DND-41 (cell line): ENCODE measurements at regions not wholly inside any gene's neighbourhood (a gene's known extent, or its start where the extent isn't known, plus 50 kb on each side); places are given as distances from the start of the nearest gene placed in this dataset.
"Not testable (repeated sequence)": the region's sequence is repeated elsewhere in the genome, so short reads cannot be mapped to it uniquely, and the experiment has no call there.

Experiments used
- ATAC-seq: fragments of 200-7000 bp; cut with Tn5 transposase; 3 replicates; pipeline ENCODE4 v1.9.1; 2021; ENCODE audit warnings: low read depth; ENCODE audit not compliant: insufficient read depth
- DNase-seq: peaks from one replicate; pipeline ENCODE4 v3.0.0-alpha.2; 2020
- H2AFZ ChIP-seq: 2 replicates; pipeline ENCODE4 v1.6.0; 2012; ENCODE audit warnings: low read depth, low read length
- H3K27ac ChIP-seq: 2 replicates; pipeline ENCODE4 v1.5.1; 2012; ENCODE audit warnings: low read length, inconsistent platforms
- H3K27me3 ChIP-seq: fragments of 200-600 bp; sonication (generic); 2 replicates; pipeline ENCODE4 v1.6.0; 2012; ENCODE audit warnings: low read length, mild to moderate bottlenecking, inconsistent platforms; ENCODE audit not compliant: insufficient read depth, poor library complexity
- H3K36me3 ChIP-seq: 2 replicates; pipeline ENCODE4 v1.5.1; 2012; ENCODE audit warnings: low read length, inconsistent platforms; ENCODE audit not compliant: insufficient read depth
- H3K4me1 ChIP-seq: 2 replicates; pipeline ENCODE4 v1.5.1; 2012; ENCODE audit warnings: mild to moderate bottlenecking, low read length; ENCODE audit not compliant: insufficient read depth
- H3K4me2 ChIP-seq: 2 replicates; pipeline ENCODE4 v1.6.0; 2012; ENCODE audit warnings: mild to moderate bottlenecking, moderate library complexity, low read length, inconsistent platforms; ENCODE audit not compliant: insufficient read depth
- H3K4me3 ChIP-seq, 2 experiments: fragments of 200-600 bp in 1 of 2; shearing (Covaris generic) in 1 of 2; 2 replicates each; pipeline ENCODE4 v1.5.1; 2012 to 2016; ENCODE audit warnings: inconsistent platforms in 2 of 2, low read length in 2 of 2, mild to moderate bottlenecking in 2 of 2, low read depth in 1 of 2, moderate library complexity in 1 of 2
- H3K79me2 ChIP-seq: 2 replicates; pipeline ENCODE4 v1.6.0; 2012; ENCODE audit warnings: low read length, inconsistent platforms; ENCODE audit not compliant: insufficient read depth
- H3K9ac ChIP-seq: 2 replicates; pipeline ENCODE4 v1.6.0; 2012; ENCODE audit warnings: low read depth, mild to moderate bottlenecking, inconsistent platforms, low read length, moderate library complexity
- H3K9me3 ChIP-seq: 2 replicates; pipeline ENCODE4 v1.5.1; 2012; ENCODE audit warnings: low read length, moderate library complexity, mild to moderate bottlenecking, inconsistent platforms; ENCODE audit not compliant: insufficient read depth, severe bottlenecking
- H4K20me1 ChIP-seq: 2 replicates; pipeline ENCODE4 v1.6.0; 2012; ENCODE audit warnings: low read length; ENCODE audit not compliant: insufficient read depth
- CTCF ChIP-seq: IDR thresholded peaks from 2 replicates; pipeline ENCODE4 v1.5.1; 2012; ENCODE audit warnings: borderline replicate concordance, low read length, moderate library complexity, mild to moderate bottlenecking; ENCODE audit not compliant: poor library complexity, severe bottlenecking; ENCODE audit errors: extremely low read depth
- EZH2 ChIP-seq: IDR thresholded peaks from 3 replicates; pipeline ENCODE4 v1.6.1; 2012; ENCODE audit warnings: borderline replicate concordance, low read depth, mild to moderate bottlenecking, moderate library complexity, low read length, inconsistent platforms; ENCODE audit not compliant: severe bottlenecking

GRCh38 chr15:25250906-25251622 is 187.8 kb downstream of the UBE3A start:
- no peak for DNase-seq
- H4K20me1 ChIP-seq: no peaks in the 10 kb centered on the region
- no peak overlapping the region for H3K27ac ChIP-seq
- no peaks in the 10 kb centered on the region for H3K27me3 ChIP-seq
- no peak overlapping the region for H3K9ac ChIP-seq
- no peak overlapping the region for H3K4me3 ChIP-seq
- no peaks in the 10 kb centered on the region for H3K79me2 ChIP-seq
- H3K4me2 ChIP-seq: no peak overlapping the region
- H2AFZ ChIP-seq: no peak overlapping the region
- no peak for ATAC-seq
- H3K4me1 ChIP-seq: no peaks in the 10 kb centered on the region
- peaks cover 4% of the 10 kb centered on the region for H3K9me3 ChIP-seq
- H3K36me3 ChIP-seq: no peaks in the 10 kb centered on the region
- TF ChIP-seq EZH2 (no peak), CTCF (no peak)

- ATAC-seq: no peak
- Histone ChIP-seq H3K4me3 (no peak overlapping the region), H3K9ac (no peak overlapping the region), H3K9me3 (peaks cover 4% of the 10 kb centered on the region), H3K27ac (no peak overlapping the region), H3K79me2 (no peaks in the 10 kb centered on the region), H3K36me3 (no peaks in the 10 kb centered on the region), H2AFZ (no peak overlapping the region), H3K27me3 (no peaks in the 10 kb centered on the region), H3K4me2 (no peak overlapping the region), H3K4me1 (no peaks in the 10 kb centered on the region), H4K20me1 (no peaks in the 10 kb centered on the region)
- TF ChIP-seq CTCF (no peak), EZH2 (no peak)
- no peak for DNase-seq
Measured at GRCh38 chr15:25251700-25252390, 187.0 kb downstream of the UBE3A start.

GRCh38 chr15:25253048-25253973 is 185.5 kb downstream of the UBE3A start:
- not testable (repeated sequence) for H3K9me3 ChIP-seq, H3K9ac ChIP-seq, H3K4me2 ChIP-seq, ATAC-seq, H4K20me1 ChIP-seq, H3K27me3 ChIP-seq, H3K4me1 ChIP-seq, H3K4me3 ChIP-seq, H3K79me2 ChIP-seq, H3K36me3 ChIP-seq, H3K27ac ChIP-seq, DNase-seq, H2AFZ ChIP-seq
